ENCODE measurements at regions not wholly inside any gene's neighbourhood (a gene's known extent, or its start where the extent isn't known, plus 50 kb on each side); places are given as distances from the start of the nearest gene placed in this dataset.

- Mint-ChIP-seq H3K27me3 (ENCODE audit: insufficient read depth, low read depth, poor library complexity) (no peaks in the 10 kb centered on the region), H3K4me3 (no peak overlapping the region), H3K4me1 (peaks cover 18% of the 10 kb centered on the region), H3K36me3 (ENCODE audit: low read depth) (no peaks in the 10 kb centered on the region; the same call in 2 of the 3 replicates), H3K9me3 (no peaks in the 10 kb centered on the region), H3K27ac (no peak overlapping the region)
- H4K20me1 ChIP-seq (replicated peaks; ENCODE audit: insufficient read depth) = no peaks in the 10 kb centered on the region
- H3F3A ChIP-seq (replicated peaks; ENCODE audit: low read depth) = no peaks in the 10 kb centered on the region
- no peak overlapping the region for H3K27ac ChIP-seq (ENCODE audit: low read depth)
- TF ChIP-seq EZH2phosphoT487 (IDR thresholded peaks at IDR 0.05; ENCODE audit: unreplicated experiment) (no peak), ZNF114 (CRISPR knock-in tag; IDR thresholded peaks at IDR 0.05) (no peak), CTCF (conservative IDR thresholded peaks at IDR 0.05; ENCODE audit: low read depth in 2 of 2) (no peak), EZH2 (IDR thresholded peaks at IDR 0.05; ENCODE audit: low read depth, unreplicated experiment) (no peak), ETS1 (IDR thresholded peaks at IDR 0.05) (no peak), CREB1 (CRISPR knock-in tag; IDR thresholded peaks at IDR 0.05; ENCODE audit: low read depth) (no peak), STAT1 (IDR thresholded peaks at IDR 0.05; ENCODE audit: unreplicated experiment) (no peak), JUNB (IDR thresholded peaks at IDR 0.05; ENCODE audit: unreplicated experiment) (no peak), NANOG (IDR thresholded peaks at IDR 0.05; ENCODE audit: borderline replicate concordance) (no peak), ZNF331 (CRISPR knock-in tag; IDR thresholded peaks at IDR 0.05; ENCODE audit: low read depth) (no peak), POLR2AphosphoS5 (IDR thresholded peaks at IDR 0.05; ENCODE audit: low read depth) (no peak), ZNF462 (CRISPR knock-in tag; IDR thresholded peaks at IDR 0.05) (no peak)
- TF ChIP-seq, protein P1, sequence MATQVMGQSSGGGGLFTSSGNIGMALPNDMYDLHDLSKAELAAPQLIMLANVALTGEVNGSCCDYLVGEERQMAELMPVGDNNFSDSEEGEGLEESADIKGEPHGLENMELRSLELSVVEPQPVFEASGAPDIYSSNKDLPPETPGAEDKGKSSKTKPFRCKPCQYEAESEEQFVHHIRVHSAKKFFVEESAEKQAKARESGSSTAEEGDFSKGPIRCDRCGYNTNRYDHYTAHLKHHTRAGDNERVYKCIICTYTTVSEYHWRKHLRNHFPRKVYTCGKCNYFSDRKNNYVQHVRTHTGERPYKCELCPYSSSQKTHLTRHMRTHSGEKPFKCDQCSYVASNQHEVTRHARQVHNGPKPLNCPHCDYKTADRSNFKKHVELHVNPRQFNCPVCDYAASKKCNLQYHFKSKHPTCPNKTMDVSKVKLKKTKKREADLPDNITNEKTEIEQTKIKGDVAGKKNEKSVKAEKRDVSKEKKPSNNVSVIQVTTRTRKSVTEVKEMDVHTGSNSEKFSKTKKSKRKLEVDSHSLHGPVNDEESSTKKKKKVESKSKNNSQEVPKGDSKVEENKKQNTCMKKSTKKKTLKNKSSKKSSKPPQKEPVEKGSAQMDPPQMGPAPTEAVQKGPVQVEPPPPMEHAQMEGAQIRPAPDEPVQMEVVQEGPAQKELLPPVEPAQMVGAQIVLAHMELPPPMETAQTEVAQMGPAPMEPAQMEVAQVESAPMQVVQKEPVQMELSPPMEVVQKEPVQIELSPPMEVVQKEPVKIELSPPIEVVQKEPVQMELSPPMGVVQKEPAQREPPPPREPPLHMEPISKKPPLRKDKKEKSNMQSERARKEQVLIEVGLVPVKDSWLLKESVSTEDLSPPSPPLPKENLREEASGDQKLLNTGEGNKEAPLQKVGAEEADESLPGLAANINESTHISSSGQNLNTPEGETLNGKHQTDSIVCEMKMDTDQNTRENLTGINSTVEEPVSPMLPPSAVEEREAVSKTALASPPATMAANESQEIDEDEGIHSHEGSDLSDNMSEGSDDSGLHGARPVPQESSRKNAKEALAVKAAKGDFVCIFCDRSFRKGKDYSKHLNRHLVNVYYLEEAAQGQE (IDR thresholded peaks at IDR 0.05; ENCODE audit: unreplicated experiment) = no peak
- no peak overlapping the region for H3K4me3 ChIP-seq
- no peaks in the 10 kb centered on the region for H3K79me2 ChIP-seq (replicated peaks; ENCODE audit: insufficient read depth)
- ATAC-seq (no peak), DNase-seq (ENCODE audit: low spot score) (no peak)
- no peak overlapping the region for H3K4me2 ChIP-seq
- no peaks in the 10 kb centered on the region for H3K9me2 ChIP-seq (ENCODE audit: insufficient read depth)
- peaks cover 16% of the 10 kb centered on the region; the same call in 1 of the 2 replicates for H3K4me1 ChIP-seq (ENCODE audit: insufficient read depth)
- H2AFZ ChIP-seq = no peak overlapping the region
- no peaks in the 10 kb centered on the region for H3K27me3 ChIP-seq (ENCODE audit: insufficient read depth)
- H3K36me3 ChIP-seq (ENCODE audit: insufficient read depth) = no peaks in the 10 kb centered on the region
These were observed 227.4 kb upstream of the ZNF804A start for GRCh38 chr2:184370954-184371353.

Data from GM23338 (cell line).